ENCODE measurements at regions not wholly inside any gene's neighbourhood (a gene's known extent, or its start where the extent isn't known, plus 50 kb on each side); places are given as distances from the start of the nearest gene placed in this dataset.
A peak's percentile ranks its signal among the peaks of the same experiment; 100 is the strongest.

GRCh38 chr21:36587388-36587787, 107.5 kb upstream of the CLDN14 start:
- H3K4me3 ChIP-seq (ENCODE audit: low read depth, low read length) = no peak overlapping the region
- no peak for DNase-seq (ENCODE audit: low read depth)
- TF ChIP-seq CTCF (IDR thresholded peaks at IDR 0.05; ENCODE audit: insufficient read depth, low read depth, low read length, missing control alignments) = no peak

GRCh38 chr21:36589352-36589971, 109.5 kb upstream of the SIM2 start:
- no peak overlapping the region for H3K4me3 ChIP-seq (ENCODE audit: low read depth, low read length)
- peak; percentile 73 for TF ChIP-seq CTCF (IDR thresholded peaks at IDR 0.05; ENCODE audit: insufficient read depth, low read depth, low read length, missing control alignments)
- DNase-seq (ENCODE audit: low read depth) = peak; percentile 71

GRCh38 chr21:36591326-36591970, 107.5 kb upstream of the SIM2 start:
- DNase-seq (ENCODE audit: low read depth) = no peak

GRCh38 chr21:36596174-36596573, 102.7 kb upstream of the SIM2 start:
- DNase-seq (ENCODE audit: low read depth) = no peak
- H3K4me3 ChIP-seq (ENCODE audit: low read depth, low read length) = no peak overlapping the region
- no peak for TF ChIP-seq CTCF (IDR thresholded peaks at IDR 0.05; ENCODE audit: insufficient read depth, low read depth, low read length, missing control alignments)

More at GRCh38 chr21:36591326-36591970, 107.5 kb upstream of the SIM2 start:
- no peak for TF ChIP-seq CTCF (IDR thresholded peaks at IDR 0.05; ENCODE audit: insufficient read depth, low read depth, low read length, missing control alignments)
- no peak overlapping the region for H3K4me3 ChIP-seq (ENCODE audit: low read depth, low read length)

- TF ChIP-seq CTCF (IDR thresholded peaks at IDR 0.05; ENCODE audit: insufficient read depth, low read depth, low read length, missing control alignments) = no peak
- no peak for DNase-seq (ENCODE audit: low read depth)
- H3K4me3 ChIP-seq (ENCODE audit: low read depth, low read length) = no peak overlapping the region
Observed at GRCh38 chr21:36601362-36601761, 97.6 kb upstream of the SIM2 start.

- no peak overlapping the region for H3K4me3 ChIP-seq (ENCODE audit: low read depth, low read length)
- no peak for DNase-seq (ENCODE audit: low read depth)
- TF ChIP-seq CTCF (IDR thresholded peaks at IDR 0.05; ENCODE audit: insufficient read depth, low read depth, low read length, missing control alignments) = no peak
Observed at GRCh38 chr21:36602735-36603134, 96.2 kb upstream of the SIM2 start.

GRCh38 chr21:36603221-36603620, 95.7 kb upstream of the SIM2 start:
- DNase-seq (ENCODE audit: low read depth) = no peak
- no peak overlapping the region for H3K4me3 ChIP-seq (ENCODE audit: low read depth, low read length)
- TF ChIP-seq CTCF (IDR thresholded peaks at IDR 0.05; ENCODE audit: insufficient read depth, low read depth, low read length, missing control alignments) = no peak
